GM19035 (cell line): ENCODE measurements at regions not wholly inside any gene's neighbourhood (a gene's known extent, or its start where the extent isn't known, plus 50 kb on each side); places are given as distances from the start of the nearest gene placed in this dataset.

Experiments used
- ATAC-seq: cut with Tn5 transposase; IDR thresholded peaks from one replicate; pipeline ENCODE4 v1.9.1; 2021; ENCODE audit not compliant: unreplicated experiment

DNA sequence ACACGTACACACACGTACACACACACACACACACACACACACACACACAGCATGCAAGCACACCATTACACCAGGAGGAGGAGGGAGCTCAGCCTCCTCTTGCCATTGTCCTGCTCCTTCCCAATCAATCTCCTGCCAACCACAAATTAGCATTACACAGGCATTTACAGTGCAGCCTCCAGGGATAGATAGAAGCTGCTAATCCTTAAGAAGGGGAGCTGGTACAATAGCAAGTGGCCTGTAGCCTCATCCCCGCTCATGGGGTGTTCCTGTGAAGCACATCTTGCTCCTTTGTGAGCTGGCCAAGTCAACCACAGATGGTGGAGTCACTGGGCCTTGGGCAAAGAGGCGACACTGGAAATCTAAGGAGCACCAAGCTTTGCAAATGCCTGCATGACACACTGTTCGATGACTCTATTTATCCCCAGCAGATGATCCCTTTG is 110.3 kb upstream of the PKDCC start:
- ATAC-seq = no peak

GRCh38 chr2:41937921-41938708 is 109.7 kb upstream of the PKDCC start:
- no peak for ATAC-seq

DNA sequence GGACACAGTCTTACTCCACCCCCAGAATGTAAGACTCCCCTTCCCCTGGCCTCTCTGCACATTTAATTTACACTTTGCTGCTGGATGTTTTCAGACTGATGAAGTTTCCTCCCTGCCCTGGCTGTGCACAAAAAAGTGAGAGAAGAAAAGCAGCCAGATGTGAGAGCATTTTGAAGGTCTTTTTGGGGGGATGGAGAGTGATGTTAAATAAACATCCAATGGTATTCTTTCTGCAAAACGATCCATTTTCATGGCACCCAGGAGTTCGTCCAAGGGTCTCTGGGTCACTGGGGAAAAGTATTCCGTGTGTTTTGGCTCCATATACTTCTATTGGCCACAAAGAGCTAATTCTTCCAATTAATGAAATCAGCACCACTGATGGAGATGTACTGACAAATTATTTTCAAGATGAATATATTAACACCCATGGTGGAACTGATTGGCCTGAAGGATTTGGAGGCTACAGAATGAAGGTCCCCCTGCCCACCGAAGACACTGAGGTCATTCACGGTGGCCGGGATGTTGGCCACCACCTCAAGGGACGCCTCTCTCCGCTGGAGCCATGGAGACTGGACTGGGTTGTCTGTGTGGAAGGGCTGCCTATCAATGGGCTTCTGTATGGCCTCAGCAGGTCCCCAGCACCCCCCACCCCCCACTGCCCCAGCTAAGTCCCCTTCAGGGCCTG is 107.6 kb upstream of the PKDCC start:
- ATAC-seq = no peak

DNA sequence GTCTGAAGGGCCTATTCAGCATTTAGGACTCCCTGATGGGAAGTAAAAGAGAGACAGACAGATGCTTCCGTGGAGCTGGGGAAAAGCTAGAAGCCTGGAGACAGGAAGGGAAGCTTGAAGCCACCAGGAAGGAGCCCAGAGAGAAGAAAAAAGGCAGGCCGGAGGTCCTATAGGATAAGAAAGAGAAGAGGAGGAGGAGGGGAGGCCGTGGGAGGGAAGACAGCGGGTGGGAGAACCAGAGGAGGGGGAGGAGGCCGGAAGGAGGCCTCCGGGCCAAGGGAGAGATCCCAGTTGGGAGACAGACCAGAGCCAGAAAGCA is 107.1 kb upstream of the PKDCC start:
- ATAC-seq = no peak

DNA sequence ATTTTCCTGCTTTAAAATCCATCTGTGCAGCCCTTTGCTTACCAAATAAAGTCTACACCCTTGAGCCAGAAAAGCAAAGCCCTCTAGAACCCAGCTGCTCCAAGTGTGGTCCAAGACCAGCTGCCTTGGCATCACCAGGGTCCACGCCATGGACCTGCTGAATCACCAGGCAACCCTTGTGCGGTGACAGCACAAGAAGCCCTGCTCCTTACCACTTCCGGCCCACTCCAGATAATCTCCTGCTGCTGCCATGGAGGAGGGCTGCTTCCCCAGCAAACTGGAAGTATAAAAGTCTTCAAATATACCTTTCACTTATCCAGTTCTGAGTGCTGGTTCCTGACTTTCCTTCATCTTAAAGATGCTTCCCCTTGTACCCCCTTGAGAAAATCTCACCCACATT is 106.0 kb upstream of the PKDCC start:
- ATAC-seq = no peak

DNA sequence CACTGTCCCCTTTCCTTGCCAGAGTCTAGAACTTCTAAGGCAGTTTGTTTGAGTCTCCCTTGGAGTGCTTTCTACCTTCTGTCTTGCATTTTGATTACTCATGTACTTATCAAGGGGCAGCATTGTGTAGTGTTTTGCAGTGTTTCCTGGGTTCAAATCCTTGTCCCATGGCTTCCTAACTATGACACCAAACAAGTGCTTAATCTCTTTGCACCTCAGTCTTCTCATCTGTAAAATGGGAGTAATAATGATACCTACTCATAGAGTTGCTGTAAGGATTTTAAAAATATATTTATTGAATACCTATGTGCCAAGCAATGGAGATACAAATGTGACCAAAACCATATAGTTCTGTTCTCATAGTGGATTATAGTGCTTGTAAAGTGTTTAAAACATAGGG is 105.5 kb upstream of the PKDCC start:
- ATAC-seq = no peak

DNA sequence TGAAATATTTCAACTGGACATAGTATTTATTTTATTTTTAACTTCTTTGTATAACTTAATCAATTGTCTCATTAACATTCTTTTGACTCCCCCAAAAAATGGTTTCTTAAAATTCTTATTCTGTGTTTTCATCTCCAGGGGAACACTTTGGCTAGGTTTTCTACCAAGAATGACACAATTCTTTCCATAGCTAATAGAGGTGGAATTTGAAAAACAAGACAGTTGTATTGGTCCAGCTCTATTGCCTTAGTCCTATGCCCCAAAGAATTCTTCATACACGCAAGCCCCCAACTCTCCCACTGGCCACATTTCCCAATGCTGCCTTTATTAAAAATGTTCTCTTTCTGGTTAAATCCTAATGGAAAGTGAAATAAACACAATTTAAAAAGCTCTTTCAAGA is 104.7 kb upstream of the PKDCC start:
- no peak for ATAC-seq

DNA sequence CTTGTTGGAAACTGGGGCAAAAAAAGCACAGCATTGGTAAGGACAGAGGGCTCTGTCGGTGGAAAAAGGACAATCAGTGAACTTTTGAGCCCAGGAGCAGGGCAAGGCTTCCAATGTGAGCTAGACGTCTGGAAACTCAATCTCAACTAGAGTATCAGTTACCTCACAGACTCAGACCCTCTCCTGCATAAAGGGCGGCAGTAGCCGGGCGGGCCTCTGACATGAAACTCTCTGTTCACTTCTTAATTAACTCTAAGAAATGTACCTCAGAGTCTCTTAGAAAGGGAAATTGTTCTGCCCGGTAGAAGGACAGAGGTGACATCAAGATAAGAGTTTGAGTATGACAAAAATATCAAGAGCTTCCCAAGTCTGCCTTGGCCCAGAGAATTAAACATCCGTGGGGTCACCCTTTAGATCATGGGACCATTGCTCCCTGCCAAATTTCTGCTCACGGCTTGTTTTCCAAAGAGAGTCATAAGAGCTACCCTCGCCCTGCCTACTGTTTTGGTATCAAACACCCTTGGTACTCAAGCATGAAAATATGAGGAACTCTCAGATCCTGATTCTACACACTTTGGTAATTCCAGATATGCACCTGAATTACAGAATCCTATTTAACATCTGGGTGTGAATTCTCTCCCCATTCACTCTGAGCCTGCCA is 103.5 kb upstream of the PKDCC start:
- no peak for ATAC-seq

DNA sequence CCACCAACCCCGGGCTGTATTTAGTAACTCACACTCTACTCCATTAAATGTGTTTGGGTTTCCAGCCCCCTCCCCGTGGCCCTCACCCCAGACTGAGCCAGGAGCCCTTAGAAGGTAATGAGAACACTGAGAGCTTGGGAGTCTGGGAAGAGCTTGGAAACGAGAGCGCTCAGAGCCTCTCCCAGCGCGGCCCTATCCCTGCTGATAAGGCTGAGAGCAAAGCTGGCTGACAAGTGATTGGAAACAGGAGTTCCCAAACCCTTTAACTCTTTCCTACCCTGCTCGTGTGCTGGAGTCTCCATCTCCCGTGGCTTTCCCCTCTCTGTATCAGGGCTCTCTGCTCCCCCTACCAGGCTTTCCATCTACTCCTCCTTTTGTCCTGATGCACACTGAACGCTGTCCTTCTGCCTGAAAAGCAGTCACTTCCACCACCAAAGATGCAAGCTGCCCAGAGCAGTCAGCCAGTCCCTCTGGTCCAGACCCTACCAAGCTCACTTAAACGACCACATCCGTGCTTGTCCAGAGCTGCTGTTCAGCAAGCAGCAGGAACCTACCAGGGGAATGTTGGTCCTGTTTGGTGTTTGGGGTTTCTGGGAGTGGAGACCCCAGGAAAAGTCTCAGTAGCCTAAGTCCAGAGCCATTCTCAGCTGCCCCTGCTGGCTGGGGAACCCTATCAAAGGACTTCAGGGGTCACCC is 100.0 kb upstream of the PKDCC start:
- ATAC-seq = no peak

GRCh38 chr2:41948397-41948763 is 99.4 kb upstream of the PKDCC start:
- no peak for ATAC-seq

DNA sequence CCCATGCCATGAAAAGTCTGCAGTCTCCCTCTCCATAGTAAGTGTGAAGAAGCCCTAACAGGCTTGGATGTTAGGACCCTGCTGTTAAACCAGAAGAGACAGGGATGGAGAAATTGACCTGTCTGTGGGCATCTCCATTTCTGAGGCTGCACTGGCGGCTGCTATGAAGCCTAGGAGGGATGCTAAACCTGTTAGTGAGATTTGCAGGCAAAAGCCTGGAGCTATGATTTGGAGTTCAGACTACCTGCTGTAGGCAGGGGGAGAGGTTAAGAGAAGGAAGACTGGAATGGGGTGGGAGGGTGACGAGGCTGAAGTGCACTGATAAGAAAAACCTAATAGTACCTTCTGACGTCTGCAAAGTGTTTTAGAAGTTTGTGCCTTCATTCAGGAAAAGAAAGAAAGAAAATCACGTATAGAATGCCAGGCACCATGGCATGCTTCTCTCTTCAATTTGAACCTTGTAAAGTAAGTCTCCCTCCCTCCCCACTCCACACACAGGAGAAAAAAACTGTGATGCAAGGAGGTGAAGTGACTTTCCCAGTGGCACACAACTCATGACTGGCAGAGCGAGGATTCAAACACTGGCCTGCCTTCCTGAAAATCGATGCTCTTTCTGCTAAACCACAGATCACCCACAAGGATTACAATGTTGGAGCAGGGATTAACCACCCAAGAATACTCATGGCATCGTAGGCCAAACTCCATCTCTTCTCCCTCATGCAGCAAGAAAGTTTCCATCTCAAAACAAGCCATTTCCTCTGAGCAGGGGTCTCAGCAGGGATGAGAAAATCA is 98.5 kb upstream of the PKDCC start:
- no peak for ATAC-seq

DNA sequence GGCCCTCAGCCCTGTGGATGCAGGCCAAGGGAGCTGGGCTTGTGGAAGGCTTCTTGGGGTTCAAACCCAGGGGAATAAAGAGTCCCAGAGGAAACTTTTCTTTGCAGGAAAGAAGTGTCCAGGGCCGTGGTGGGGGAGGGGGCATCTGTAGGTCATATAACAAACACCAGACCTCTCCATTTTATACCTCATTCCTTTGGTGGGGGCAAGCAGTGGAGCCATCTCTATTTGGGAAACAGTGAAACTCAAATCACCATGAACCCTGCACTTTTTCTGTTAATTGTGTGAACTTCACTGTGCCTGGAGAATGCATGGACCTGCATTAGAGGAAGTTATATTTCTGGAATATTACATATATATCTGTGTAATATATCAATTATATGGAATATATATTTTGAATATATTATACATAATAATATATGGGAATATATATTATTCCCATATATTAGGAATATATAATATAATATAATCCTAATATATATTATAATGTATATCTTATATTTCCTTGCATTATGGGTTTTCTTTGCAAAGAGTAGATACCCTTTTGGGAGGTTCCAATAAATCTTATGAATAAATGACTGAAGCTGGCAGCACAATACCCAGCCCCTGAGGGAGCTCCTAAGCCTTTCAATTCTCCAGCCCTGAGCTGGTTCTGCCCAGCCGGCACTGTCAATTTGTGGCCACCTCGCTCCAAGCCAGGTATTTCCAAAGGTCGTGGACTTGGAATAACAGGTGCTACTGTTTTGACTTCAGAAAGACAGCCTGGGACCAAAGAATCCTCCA is 97.7 kb upstream of the PKDCC start:
- no peak for ATAC-seq

DNA sequence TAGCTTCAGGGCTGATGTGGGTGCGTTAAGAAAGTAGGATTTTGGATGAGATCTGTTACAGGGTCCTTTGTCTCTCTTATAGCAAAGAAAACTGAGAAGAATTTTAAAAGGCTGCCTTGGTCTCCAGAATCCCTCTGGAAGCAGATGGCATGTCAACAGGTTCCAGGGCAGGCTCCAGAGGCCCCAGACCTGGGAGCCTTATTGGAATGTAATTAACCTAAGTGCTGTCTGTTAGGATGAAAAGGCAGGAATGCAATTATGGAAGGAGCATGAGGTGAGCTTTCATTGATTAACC is 97.2 kb upstream of the PKDCC start:
- no peak for ATAC-seq

DNA sequence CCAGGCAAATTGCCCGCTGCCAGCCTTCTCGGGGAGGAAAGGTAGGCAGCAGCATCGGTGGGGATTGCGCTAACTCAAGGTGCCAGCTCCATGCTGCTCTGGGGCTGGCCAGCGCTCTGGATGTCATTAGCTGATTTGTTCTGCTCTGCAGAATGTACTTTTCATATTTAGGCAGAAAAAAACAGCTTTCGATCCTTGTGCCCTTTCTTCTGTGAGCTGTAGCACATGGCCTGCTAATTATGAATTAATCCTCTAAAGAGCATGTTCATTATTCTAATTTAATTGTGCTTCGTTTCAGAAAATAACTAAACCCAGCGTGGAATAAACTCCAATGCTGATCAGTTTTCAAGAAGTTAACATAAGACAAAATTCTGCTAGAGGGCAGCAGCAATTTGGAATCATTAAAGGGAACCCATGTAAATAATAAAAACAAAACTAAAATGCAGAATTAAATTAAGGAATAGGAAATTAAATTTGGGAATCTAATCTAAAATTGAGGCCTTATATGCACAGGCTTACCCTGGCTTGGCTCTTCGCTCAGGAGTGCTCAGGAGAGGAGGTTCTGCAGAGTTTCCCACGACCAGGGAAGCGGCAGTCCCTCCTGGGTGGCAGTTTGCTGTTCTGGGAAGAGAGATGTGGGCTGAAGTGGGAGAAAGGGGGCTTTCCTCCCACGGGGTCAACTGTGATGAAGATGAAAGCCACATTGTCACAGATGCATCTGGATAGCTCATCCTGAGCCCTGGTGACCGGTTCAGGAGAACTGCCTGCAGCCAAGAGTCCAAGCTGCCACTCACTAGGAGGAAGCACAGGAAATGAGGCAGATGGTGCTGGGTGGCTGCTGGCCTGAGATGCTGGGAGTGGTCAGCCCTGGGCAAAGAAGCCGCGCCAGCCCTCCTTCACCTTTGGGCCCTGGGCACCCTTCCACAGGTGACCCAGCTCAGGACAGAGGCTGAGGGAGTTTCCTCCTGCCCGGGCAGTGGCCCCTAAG is 93.2 kb upstream of the PKDCC start:
- ATAC-seq = no peak

GRCh38 chr2:41955316-41956043 is 92.3 kb upstream of the PKDCC start:
- ATAC-seq = peak; percentile 31

DNA sequence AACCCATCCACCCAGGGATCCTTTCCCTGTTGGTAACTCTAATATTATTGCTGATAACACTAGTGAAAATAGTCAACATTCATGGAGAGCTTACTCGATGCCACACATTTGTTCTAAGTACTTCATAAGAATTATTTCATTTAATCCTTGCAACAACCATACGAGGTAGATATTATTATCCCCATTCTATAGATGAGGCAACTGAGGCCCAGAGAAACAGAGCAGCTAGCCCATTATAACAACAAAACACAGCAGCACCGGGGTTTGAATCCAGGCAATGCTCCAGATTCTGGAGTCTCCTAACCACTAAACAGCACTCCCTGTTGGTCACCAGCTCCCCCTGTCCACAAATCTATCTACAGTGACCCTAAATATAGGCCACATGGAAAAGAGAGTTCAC is 90.4 kb upstream of the PKDCC start:
- ATAC-seq = no peak

- no peak for ATAC-seq
These were observed 89.6 kb upstream of the PKDCC start for GRCh38 chr2:41958251-41958650.

DNA sequence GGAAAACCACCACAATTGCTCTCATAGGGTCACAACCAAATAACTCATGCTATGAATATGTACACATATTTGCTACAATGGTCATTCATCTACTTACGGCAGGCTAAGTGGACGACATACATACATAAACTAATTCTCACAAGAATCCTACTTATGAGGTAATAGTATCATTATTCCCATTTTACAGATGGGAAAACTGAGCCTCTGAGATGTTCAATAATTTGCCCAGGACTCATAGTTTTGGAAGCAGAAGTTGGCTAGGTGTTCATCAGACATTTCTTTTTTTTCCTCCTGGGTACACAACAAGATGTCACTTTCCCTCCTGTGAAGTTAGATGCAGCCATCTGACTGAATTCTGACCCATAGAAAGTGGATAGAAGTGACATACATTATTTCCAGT is 89.0 kb upstream of the PKDCC start:
- ATAC-seq = no peak

GRCh38 chr2:41959760-41960159 is 88.1 kb upstream of the PKDCC start:
- no peak for ATAC-seq
